A549 (cell line): ENCODE measurements at regions not wholly inside any gene's neighbourhood (a gene's known extent, or its start where the extent isn't known, plus 50 kb on each side); places are given as distances from the start of the nearest gene placed in this dataset.

Experiments
- ATAC-seq, 2 experiments: fragments of 200-7000 bp in 1 of 2; fragments of >200 bp in 1 of 2; cut with Nextera tagmentation in 1 of 2; cut with Tn5 transposase in 1 of 2; 3 replicates each; pipeline versions ENCODE4 v1.8.0 to v1.9.1; 2018 to 2020; ENCODE audit warnings: mild to moderate bottlenecking in 1 of 2, moderate library complexity in 1 of 2
- CTCF ChIA-PET: fragments of 300-600 bp; sonication (Branson Sonifier 250); formaldehyde crosslinking; extraction: SDS; loops from one replicate; lab custom pipeline; 2021; ENCODE audit warnings: antibody characterized with exemption, inconsistent platforms; lab: Yijun Ruan, JAX
- POLR2A ChIA-PET: fragments of 350-600 bp; formaldehyde crosslinking; extraction: SDS; loops from one replicate; lab custom pipeline; 2021; ENCODE audit warnings: antibody characterized with exemption, inconsistent platforms; lab: Yijun Ruan, JAX
- DNase-seq, 2 experiments: peaks; one replicate each; pipeline versions ENCODE4 v3.0.0 to v3.0.0-alpha.2; 2011 to 2016; ENCODE audit warnings: low read depth in 1 of 2, low spot score in 1 of 2
- FAIRE-seq: peaks from 2 replicates; lab custom pipeline; 2011; peaks lifted over from hg19 to GRCh38; lab: Jason Lieb, UNC
- H3K27ac ChIP-seq, 2 experiments: fragments of >200 bp; sonication (Bioruptor Twin); formaldehyde crosslinking; 3 replicates each; pipeline ENCODE4 v1.5.1; 2016 to 2017
- H3K4me1 ChIP-seq: fragments of >200 bp; sonication (Bioruptor Twin); formaldehyde crosslinking; 3 replicates; pipeline ENCODE4 v1.6.1; 2016
- H3K4me2 ChIP-seq: fragments of >200 bp; sonication (Bioruptor Twin); formaldehyde crosslinking; 3 replicates; pipeline ENCODE4 v1.6.1; 2016
- H3K4me3 ChIP-seq: fragments of >200 bp; sonication (Bioruptor Twin); formaldehyde crosslinking; 3 replicates; pipeline ENCODE4 v1.5.1; 2016
- H3K9me3 ChIP-seq: fragments of >200 bp; sonication (Bioruptor Twin); formaldehyde crosslinking; 3 replicates; pipeline ENCODE4 v1.6.1; 2016
- BHLHE40 ChIP-seq: IDR thresholded peaks from 2 replicates; pipeline ENCODE4 v1.6.1; 2012; ENCODE audit warnings: low read depth, low read length, inconsistent platforms
- CEBPB ChIP-seq, 2 experiments: fragments of >200 bp in 1 of 2; sonication (Bioruptor Twin) in 1 of 2; formaldehyde crosslinking in 1 of 2; IDR thresholded peaks; 2 replicates each; pipeline ENCODE4 v1.6.1; 2012 to 2016
- CHD2 ChIP-seq: fragments of 150-350 bp; IDR thresholded peaks from 2 replicates; pipeline ENCODE4 v1.6.1; 2014; ENCODE audit warnings: low read length; ENCODE audit not compliant: partially characterized antibody
- EHF ChIP-seq: fragments of 250-450 bp; sonication (Bioruptor Pico); IDR thresholded peaks from 2 replicates; pipeline ENCODE4 v1.5.0; 2020; ENCODE audit warnings: mild to moderate bottlenecking
- EP300 ChIP-seq, 2 experiments: fragments of >200 bp; sonication (Bioruptor Twin); formaldehyde crosslinking; IDR thresholded peaks; 2 replicates in 1 of 2; 3 replicates in 1 of 2; pipeline ENCODE4 v1.6.1; 2016 to 2017
- FOSB ChIP-seq: fragments of 250-450 bp; sonication (Bioruptor Pico); IDR thresholded peaks from 2 replicates; pipeline ENCODE4 v1.5.0; 2020; ENCODE audit warnings: mild to moderate bottlenecking, moderate library complexity
- FOXS1 ChIP-seq: fragments of 250-450 bp; sonication (Bioruptor Pico); IDR thresholded peaks from 2 replicates; pipeline ENCODE4 v1.5.0; 2020; ENCODE audit warnings: mild to moderate bottlenecking, moderate library complexity
- KDM1A ChIP-seq: fragments of 200-600 bp; sonication (generic); IDR thresholded peaks from 2 replicates; pipeline ENCODE4 v1.6.1; 2016; ENCODE audit warnings: low read depth, mild to moderate bottlenecking
- MAZ ChIP-seq: fragments of 150-350 bp; IDR thresholded peaks from 2 replicates; pipeline ENCODE4 v1.6.1; 2014; ENCODE audit warnings: antibody characterized with exemption, low read depth, low read length, borderline replicate concordance
- MYC ChIP-seq: IDR thresholded peaks from 2 replicates; pipeline ENCODE4 v1.6.1; 2012; ENCODE audit warnings: mild to moderate bottlenecking, inconsistent platforms, low read length, improper control_type of control experiment, borderline replicate concordance
- NFE2L2 ChIP-seq: fragments of 150-350 bp; conservative IDR thresholded peaks from 2 replicates; pipeline ENCODE4 v1.6.1; 2014; ENCODE audit warnings: low read length
- POLR2A ChIP-seq: IDR thresholded peaks from 2 replicates; pipeline ENCODE4 v1.6.1; 2012; ENCODE audit warnings: mild to moderate bottlenecking, low read length
- RCOR1 ChIP-seq: fragments of 150-350 bp; IDR thresholded peaks from 2 replicates; pipeline ENCODE4 v1.6.1; 2014; ENCODE audit warnings: antibody characterized with exemption, low read length, low read depth
- RNF2 ChIP-seq: fragments of 200-600 bp; sonication (generic); IDR thresholded peaks from 2 replicates; pipeline ENCODE4 v1.6.1; 2016; ENCODE audit warnings: low read depth, mild to moderate bottlenecking, antibody characterized with exemption, moderate library complexity, borderline replicate concordance
- SREBF2 ChIP-seq: fragments of 450-650 bp; IDR thresholded peaks from 2 replicates; pipeline ENCODE4 v1.6.1; 2014; ENCODE audit warnings: mild to moderate bottlenecking, moderate library complexity
- ZFP36 ChIP-seq: fragments of 450-650 bp; IDR thresholded peaks from 2 replicates; pipeline ENCODE4 v1.6.1; 2014; ENCODE audit warnings: borderline replicate concordance; ENCODE audit not compliant: partially characterized antibody
- ZNF302 ChIP-seq: fragments of 250-450 bp; sonication (Bioruptor Pico); IDR thresholded peaks from 2 replicates; pipeline ENCODE4 v1.9.0; 2021; ENCODE audit warnings: inconsistent platforms, mild to moderate bottlenecking, moderate library complexity
- ZSCAN20 ChIP-seq: fragments of 250-450 bp; sonication (Bioruptor Pico); IDR thresholded peaks from 2 replicates; pipeline ENCODE4 v1.8.0; 2022; ENCODE audit warnings: mild to moderate bottlenecking, moderate library complexity
- whole genome bisulfite sequencing: methylation state at CpG from one replicate; pipeline ENCODE4 v1.1.6; 2017; ENCODE audit errors: missing lambda C conversion rate; 5-methylcytosine and 5-hydroxymethylcytosine counted together
- TF ChIP-seq, protein P1 (sequence below): fragments of 250-450 bp; sonication (Bioruptor Pico); IDR thresholded peaks from 2 replicates; pipeline ENCODE4 v1.5.0; 2021; ENCODE audit warnings: mild to moderate bottlenecking, moderate library complexity, borderline replicate concordance
- TF ChIP-seq, protein P2 (sequence below): fragments of 250-450 bp; sonication (Bioruptor Pico); IDR thresholded peaks from 2 replicates; pipeline ENCODE4 v1.5.0; 2020; ENCODE audit warnings: low read depth, mild to moderate bottlenecking, moderate library complexity
- TF ChIP-seq, protein P3 (sequence below): fragments of 450-650 bp; IDR thresholded peaks from 2 replicates; pipeline ENCODE4 v1.6.1; 2014; ENCODE audit warnings: antibody characterized with exemption

DNA sequence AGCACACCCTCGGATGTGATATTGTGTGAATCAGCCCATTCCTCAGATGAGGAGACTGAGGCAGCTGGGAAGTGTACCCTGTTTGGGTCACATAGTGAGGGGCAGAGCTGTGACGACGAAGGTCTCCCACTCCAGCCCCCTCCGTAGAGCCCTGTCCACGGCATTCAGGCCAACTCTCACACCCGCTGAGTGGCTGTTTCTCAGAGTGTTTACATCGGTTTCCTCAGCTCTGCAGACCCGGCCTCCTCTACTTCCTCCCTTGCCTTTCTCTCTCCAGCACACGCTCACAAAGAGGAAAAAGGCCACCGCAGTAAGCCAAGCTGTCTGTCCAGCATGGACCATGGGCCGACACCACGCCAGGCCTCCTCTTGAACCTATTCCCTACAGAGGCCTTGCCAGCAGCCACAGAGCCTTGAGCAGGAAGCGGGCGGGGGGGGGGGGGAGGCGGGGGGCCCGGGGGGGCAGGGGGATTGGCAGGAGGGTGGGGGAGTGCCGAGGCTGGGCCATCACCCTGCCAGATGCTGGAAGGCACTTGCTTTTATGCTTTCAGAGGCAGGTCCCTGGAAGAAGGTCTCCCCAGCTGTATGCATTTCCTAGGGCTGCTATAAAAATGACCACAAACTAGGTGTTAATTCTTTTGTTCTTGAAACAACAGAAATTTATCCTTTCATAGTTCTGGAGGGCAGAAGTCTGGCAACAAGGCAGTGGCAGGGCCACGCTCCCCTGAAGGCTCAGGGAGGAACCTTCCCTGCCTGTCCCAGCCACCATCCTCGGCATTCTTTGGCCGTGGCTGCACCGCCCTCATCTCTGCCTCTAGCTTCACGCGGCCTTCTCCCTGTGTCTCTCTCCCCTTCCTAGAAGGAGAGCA is 178.4 kb downstream of the PSMG1 start:
- H3K4me2 ChIP-seq = no peak overlapping the region
- POLR2A ChIA-PET = interaction anchor here (1.3 kb wide), 1 partner anchor 10 kb away, joined by 4 read pairs; no protein-coding TSS in a partner anchor
- 76% methylated on average over 17 of the region's 23 CpGs for WGBS
- no peak for ATAC-seq
- no peaks in the 10 kb centered on the region for H3K4me1 ChIP-seq
- no peak for FAIRE-seq
- H3K9me3 ChIP-seq = no peaks in the 10 kb centered on the region
- H3K27ac ChIP-seq = no peak overlapping the region
- CTCF ChIA-PET = no interaction called here
- DNase-seq = no peak
- TF ChIP-seq EHF (CRISPR knock-in tag) = no peak
- no peak for TF ChIP-seq SREBF2
- no peak for TF ChIP-seq POLR2A
- TF ChIP-seq, protein P1, sequence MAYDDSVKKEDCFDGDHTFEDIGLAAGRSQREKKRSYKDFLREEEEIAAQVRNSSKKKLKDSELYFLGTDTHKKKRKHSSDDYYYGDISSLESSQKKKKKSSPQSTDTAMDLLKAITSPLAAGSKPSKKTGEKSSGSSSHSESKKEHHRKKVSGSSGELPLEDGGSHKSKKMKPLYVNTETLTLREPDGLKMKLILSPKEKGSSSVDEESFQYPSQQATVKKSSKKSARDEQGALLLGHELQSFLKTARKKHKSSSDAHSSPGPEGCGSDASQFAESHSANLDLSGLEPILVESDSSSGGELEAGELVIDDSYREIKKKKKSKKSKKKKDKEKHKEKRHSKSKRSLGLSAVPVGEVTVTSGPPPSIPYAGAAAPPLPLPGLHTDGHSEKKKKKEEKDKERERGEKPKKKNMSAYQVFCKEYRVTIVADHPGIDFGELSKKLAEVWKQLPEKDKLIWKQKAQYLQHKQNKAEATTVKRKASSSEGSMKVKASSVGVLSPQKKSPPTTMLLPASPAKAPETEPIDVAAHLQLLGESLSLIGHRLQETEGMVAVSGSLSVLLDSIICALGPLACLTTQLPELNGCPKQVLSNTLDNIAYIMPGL = no peak
- TF ChIP-seq ZSCAN20 = no peak
- TF ChIP-seq RNF2 = no peak
- no peak for TF ChIP-seq MAZ
- TF ChIP-seq BHLHE40 = no peak
- TF ChIP-seq MYC = no peak
- no peak for TF ChIP-seq ZFP36
- TF ChIP-seq FOXS1 (CRISPR knock-in tag) = no peak
- TF ChIP-seq RCOR1 = no peak
- no peak overlapping the region for H3K4me3 ChIP-seq

DNA sequence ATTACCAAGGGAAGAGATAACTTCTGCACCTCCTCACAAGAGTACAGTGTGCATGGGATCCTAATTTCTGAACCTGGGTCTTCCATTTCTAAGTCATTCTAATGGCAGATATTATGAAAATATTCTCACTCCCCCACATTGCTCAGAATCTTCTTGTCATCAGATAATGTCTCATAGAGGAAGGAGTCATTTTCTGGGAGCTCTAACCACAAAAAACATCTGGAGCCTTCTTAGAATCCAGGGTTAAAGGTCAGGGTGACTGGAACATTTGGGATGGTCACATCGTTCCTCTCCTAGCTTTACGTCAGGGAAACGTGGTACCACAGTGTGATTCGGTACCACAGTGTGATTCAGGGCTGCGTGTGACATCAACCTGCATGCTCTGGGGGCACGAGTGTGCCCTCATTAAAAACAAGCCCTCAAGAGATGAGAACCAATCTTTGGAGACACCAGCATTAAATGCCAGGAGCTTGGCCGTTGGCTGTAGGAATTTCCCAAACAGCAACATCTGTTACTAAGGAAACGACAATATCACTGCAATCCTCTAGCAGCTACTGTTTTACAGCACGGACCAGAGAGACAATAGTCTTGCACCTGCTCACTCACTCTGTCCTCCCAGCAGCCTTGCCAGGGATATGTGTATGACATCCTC is 179.1 kb downstream of the PSMG1 start:
- no peak for DNase-seq
- POLR2A ChIA-PET = interaction anchor here (1.3 kb wide), 1 partner anchor 10 kb away, joined by 4 read pairs; no protein-coding TSS in a partner anchor
- WGBS = 66% methylated on average over 8 of the region's 9 CpGs
- no peak for ATAC-seq
- H3K27ac ChIP-seq = no peak overlapping the region
- FAIRE-seq = no peak
- CTCF ChIA-PET = interaction anchor here (0.6 kb wide), 1 partner anchor 43 kb away, joined by 3 read pairs; no protein-coding TSS in a partner anchor
- no peak overlapping the region for H3K4me2 ChIP-seq
- H3K9me3 ChIP-seq = no peaks in the 10 kb centered on the region
- H3K4me3 ChIP-seq = no peak overlapping the region
- TF ChIP-seq, protein P2, sequence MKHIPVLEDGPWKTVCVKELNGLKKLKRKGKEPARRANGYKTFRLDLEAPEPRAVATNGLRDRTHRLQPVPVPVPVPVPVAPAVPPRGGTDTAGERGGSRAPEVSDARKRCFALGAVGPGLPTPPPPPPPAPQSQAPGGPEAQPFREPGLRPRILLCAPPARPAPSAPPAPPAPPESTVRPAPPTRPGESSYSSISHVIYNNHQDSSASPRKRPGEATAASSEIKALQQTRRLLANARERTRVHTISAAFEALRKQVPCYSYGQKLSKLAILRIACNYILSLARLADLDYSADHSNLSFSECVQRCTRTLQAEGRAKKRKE (CRISPR knock-in tag) = no peak
- no peak for TF ChIP-seq FOSB (CRISPR knock-in tag)
- no peak for TF ChIP-seq NFE2L2
- TF ChIP-seq EP300 (IDR thresholded peaks at IDR 0.05) = no peak
- TF ChIP-seq CHD2 = no peak
- no peak for TF ChIP-seq MYC
- TF ChIP-seq ZNF302 = no peak
- TF ChIP-seq KDM1A = no peak
- TF ChIP-seq, protein P3, sequence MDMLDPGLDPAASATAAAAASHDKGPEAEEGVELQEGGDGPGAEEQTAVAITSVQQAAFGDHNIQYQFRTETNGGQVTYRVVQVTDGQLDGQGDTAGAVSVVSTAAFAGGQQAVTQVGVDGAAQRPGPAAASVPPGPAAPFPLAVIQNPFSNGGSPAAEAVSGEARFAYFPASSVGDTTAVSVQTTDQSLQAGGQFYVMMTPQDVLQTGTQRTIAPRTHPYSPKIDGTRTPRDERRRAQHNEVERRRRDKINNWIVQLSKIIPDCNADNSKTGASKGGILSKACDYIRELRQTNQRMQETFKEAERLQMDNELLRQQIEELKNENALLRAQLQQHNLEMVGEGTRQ = no peak
- TF ChIP-seq CEBPB (IDR thresholded peaks at IDR 0.05) = no peak
- TF ChIP-seq, all 56 proteins: peak for 0
- no peaks in the 10 kb centered on the region for H3K4me1 ChIP-seq
